Lower leg skin (tissue), 3 donors: ENCODE measurements at regions not wholly inside any gene's neighbourhood (a gene's known extent, or its start where the extent isn't known, plus 50 kb on each side); places are given as distances from the start of the nearest gene placed in this dataset.
"Not testable (repeated sequence)": the region's sequence is repeated elsewhere in the genome, so short reads cannot be mapped to it uniquely, and the experiment has no call there.

Experiments used
- CTCF ChIP-seq, 3 donors: fragments of 450-650 bp; IDR thresholded peaks; one replicate each; pipeline ENCODE4 v1.5.1; 2016; ENCODE audit warnings: antibody characterized with exemption in 3 of 3, mild to moderate bottlenecking in 3 of 3, moderate library complexity in 2 of 3
- POLR2A ChIP-seq, 2 donors: fragments of 450-650 bp; IDR thresholded peaks; one replicate each; pipeline ENCODE4 v1.6.1; 2016 to 2017; ENCODE audit warnings: antibody characterized with exemption in 2 of 2, mild to moderate bottlenecking in 1 of 2, moderate library complexity in 1 of 2

- not testable (repeated sequence) for TF ChIP-seq CTCF, POLR2A (IDR thresholded peaks at IDR 0.05)
Measured at GRCh38 chr14:66333293-66333692, 152.9 kb upstream of the CCDC196 start.
